Activated naive CD4-positive, alpha-beta T cell treated with anti-CD3 and anti-CD28 coated beads for 36 hours (primary cell): ENCODE measurements at regions not wholly inside any gene's neighbourhood (a gene's known extent, or its start where the extent isn't known, plus 50 kb on each side); places are given as distances from the start of the nearest gene placed in this dataset.
"Not testable (repeated sequence)": the region's sequence is repeated elsewhere in the genome, so short reads cannot be mapped to it uniquely, and the experiment has no call there.

Experiments
- CTCF ChIA-PET: fragments of 350-600 bp; sonication (Branson Sonifier 250); formaldehyde crosslinking; loops from one replicate; lab custom pipeline; 2021; ENCODE audit warnings: antibody characterized with exemption; lab: Charles Lee
- DNase-seq: peaks from one replicate; pipeline ENCODE4 v3.0.0-alpha.2; 2020
- H3K27ac Mint-ChIP-seq: one replicate; pipeline ENCODE4 v1.8.0; 2021; ENCODE audit warnings: mild to moderate bottlenecking, mixed read lengths
- H3K27me3 Mint-ChIP-seq: one replicate; pipeline ENCODE4 v1.8.0; 2021; ENCODE audit warnings: low read depth, mixed read lengths
- H3K36me3 Mint-ChIP-seq: one replicate; pipeline ENCODE4 v1.8.0; 2021; ENCODE audit warnings: low read depth, mixed read lengths
- H3K4me1 Mint-ChIP-seq: one replicate; pipeline ENCODE4 v1.8.0; 2021; ENCODE audit warnings: low read depth, mixed read lengths
- H3K4me3 Mint-ChIP-seq: one replicate; pipeline ENCODE4 v1.8.0; 2021; ENCODE audit warnings: mild to moderate bottlenecking, moderate library complexity, mixed read lengths
- H3K9me3 Mint-ChIP-seq: one replicate; pipeline ENCODE4 v1.8.0; 2021; ENCODE audit warnings: mixed read lengths
- intact Hi-C: fragments of 100-400 bp; cut with micrococcal nuclease; formaldehyde crosslinking; loops from one replicate; pipeline ENCODE4 v1.15.1; 2023

DNA sequence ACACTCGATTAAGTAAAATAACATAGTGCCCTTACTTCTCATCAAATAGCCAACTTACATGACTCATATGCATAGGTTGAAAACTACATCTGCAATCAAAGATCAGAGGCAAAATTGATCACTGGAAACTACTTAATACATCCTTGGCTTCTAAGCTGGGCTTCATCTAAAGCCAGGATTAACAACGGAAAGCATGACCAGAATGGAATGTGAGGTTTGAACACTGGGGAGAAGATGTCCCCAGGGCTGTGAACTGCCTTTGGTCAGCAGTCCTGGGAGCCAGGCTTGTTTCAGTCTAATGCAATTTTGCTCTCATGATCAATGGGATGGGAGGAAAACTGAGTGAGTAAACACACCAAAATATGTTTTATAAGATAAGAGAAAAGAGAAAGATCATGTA lies 192.5 kb upstream of the TTC29 start:
- Mint-ChIP-seq H3K9me3 (no peaks in the 10 kb centered on the region), H3K27ac (no peak overlapping the region)

DNA sequence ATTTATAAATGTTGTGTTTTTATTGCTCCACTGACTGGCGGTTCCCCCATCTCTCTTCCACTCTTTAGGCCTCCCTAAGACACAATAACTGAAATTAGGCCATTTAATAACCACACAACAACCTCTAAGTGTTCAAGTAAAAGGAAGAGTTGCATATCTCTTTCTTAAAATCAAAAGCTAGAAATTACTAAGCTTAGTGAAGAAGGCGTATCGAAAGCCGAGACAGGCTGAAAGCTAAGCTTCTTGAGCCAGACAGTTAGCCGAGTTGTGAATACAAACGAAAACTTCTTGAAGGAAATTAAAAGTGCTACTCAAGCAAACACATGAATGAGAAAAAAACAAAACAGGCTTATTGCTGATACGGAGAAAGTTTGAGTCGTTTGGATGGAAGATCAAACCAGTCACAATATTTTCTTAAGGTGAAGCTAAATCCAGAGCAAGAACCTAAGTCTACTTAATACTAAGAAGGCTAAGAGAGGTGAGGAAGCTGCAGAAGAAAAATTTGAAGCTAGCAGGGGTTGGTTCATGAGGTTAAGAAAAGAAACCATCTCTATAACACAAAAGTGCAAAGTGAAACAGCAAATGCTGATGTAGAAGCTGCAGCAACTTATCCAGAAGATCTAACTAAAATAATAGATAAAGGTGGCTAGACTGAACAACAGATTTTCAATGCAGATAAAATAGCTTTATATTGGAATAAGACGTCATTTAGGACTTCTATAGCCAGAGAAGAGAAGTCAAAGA lies 194.0 kb upstream of the TTC29 start:
- Mint-ChIP-seq H3K4me1 (no peaks in the 10 kb centered on the region), H3K27me3 (peaks cover 8% of the 10 kb centered on the region), H3K27ac (no peak overlapping the region), H3K36me3 (no peaks in the 10 kb centered on the region), H3K4me3 (no peak overlapping the region), H3K9me3 (no peaks in the 10 kb centered on the region)
- CTCF ChIA-PET: interaction anchor here (0.7 kb wide), 1 partner anchor 23 kb away, joined by 3 read pairs; no protein-coding TSS in a partner anchor
- intact Hi-C loops: no loop called here
- DNase-seq: no peak

More for the DNA sequence above, 192.5 kb upstream of the TTC29 start:
- Mint-ChIP-seq H3K27me3 (peaks cover 8% of the 10 kb centered on the region), H3K4me1 (no peaks in the 10 kb centered on the region), H3K36me3 (no peaks in the 10 kb centered on the region), H3K4me3 (no peak overlapping the region)
- intact Hi-C loops: no loop called here
- DNase-seq: no peak
- CTCF ChIA-PET: no interaction called here

DNA sequence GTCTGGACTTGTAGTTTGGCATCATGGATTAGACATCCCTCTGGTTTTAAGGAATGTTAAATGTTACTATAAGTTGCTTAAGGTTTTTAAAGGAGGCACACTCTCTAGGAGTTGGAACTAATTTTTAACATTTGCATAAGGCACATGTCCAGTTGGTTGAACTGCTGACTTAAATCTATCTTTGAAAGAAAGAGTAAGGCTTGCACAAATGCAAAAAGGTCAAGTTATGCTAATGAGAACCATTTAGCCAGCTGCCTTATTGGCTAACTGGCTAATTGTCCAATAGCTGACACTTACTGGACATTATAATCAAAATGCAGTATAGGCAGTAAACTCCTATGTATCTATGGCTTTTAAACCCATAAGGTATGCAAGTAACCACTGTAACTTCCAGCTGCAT lies 206.1 kb upstream of the TTC29 start:
- H3K4me3 Mint-ChIP-seq: no peak overlapping the region
- CTCF ChIA-PET: interaction anchor here (0.9 kb wide), 1 partner anchor 55 kb away, joined by 3 read pairs; no protein-coding TSS in a partner anchor
- peaks cover 16% of the 10 kb centered on the region for H3K27me3 Mint-ChIP-seq
- intact Hi-C loops: no loop called here
- no peaks in the 10 kb centered on the region for H3K36me3 Mint-ChIP-seq
- H3K27ac Mint-ChIP-seq: no peak overlapping the region
- H3K4me1 Mint-ChIP-seq: no peaks in the 10 kb centered on the region
- DNase-seq: no peak
- no peaks in the 10 kb centered on the region for H3K9me3 Mint-ChIP-seq

DNA sequence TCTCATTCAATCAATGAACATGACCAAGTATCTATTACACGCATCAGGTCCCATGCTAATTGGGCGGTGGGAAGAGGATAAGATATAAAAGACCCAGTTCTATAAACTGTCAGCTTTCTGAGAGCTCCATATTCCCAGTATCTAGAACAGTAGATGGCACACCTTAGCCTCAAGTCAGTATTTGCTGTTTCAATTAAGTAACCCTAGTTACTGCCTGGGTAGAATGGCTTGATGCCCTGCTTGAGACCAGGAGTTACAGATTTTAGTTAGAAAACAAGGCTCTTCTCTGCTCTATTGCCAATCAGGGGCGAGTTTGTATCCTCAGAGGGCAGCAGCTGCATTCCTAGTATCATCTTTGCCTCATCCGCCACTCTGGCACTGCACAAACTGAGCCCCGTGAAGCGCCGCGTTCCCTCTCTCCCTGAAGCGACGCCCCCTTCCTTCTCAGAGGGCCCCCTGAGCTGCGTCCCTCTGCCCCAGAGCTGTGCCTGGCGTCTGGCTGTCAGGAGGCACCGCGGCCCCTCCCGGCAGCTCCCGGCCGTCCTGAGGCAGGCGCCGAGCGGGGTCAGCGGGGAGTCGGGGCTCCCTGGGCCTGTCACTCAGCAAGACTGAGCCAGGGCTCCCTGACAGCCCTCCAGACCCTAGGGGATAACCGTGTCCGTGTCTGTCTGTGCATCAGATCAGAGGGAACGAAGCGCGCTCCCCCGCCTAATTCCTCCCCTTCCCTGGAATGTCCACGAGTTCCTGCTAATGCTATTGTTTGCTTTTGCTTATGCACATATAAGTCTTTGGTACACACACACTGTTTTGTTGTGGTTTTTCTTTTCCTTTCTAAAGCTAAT lies 212.4 kb upstream of the TTC29 start:
- H3K36me3 Mint-ChIP-seq: no peaks in the 10 kb centered on the region
- intact Hi-C loops: no loop called here
- H3K27ac Mint-ChIP-seq: no peak overlapping the region
- peaks cover 2% of the 10 kb centered on the region for H3K4me1 Mint-ChIP-seq
- no peak for DNase-seq
- no peak overlapping the region for H3K4me3 Mint-ChIP-seq
- H3K27me3 Mint-ChIP-seq: peaks cover 36% of the 10 kb centered on the region
- H3K9me3 Mint-ChIP-seq: no peaks in the 10 kb centered on the region
- CTCF ChIA-PET: no interaction called here

DNA sequence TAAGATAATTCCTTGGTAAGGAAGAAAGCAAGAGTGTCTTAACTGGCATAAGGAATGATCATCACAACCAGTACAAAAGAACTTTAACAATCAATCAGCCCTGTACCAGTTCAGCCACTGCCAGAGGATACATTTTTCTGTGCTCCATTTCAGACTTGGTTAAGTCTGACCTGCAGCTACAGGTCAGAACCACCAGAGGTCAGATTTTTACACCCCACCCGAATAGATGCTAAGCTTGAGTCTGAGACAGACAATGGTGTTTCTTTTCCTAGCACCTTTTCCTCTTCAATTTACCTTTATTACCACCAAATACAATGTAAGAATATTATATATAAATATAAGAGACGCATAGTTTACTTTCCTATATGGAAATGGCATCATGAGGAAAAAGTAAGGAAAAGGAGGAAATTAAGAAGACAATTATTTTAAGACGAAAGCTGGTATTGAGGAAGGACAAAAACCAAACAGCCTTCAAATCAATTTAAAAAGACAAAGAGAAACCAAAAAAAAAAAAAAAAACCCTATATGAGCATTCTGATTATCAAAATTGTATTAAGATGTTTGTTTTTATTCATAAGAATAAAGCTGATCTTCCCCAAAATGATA lies 215.3 kb upstream of the TTC29 start:
- H3K4me1 Mint-ChIP-seq: peaks cover 2% of the 10 kb centered on the region
- CTCF ChIA-PET: interaction anchor here (0.6 to 1.2 kb wide), 9 partner anchors 23 to 1060 kb away, joined by 3 to 7 read pairs (median 3); no protein-coding TSS in a partner anchor
- intact Hi-C loops: loop anchor here (1.0 to 10.0 kb wide), 4 partner anchors 358 to 705 kb away; no protein-coding TSS in a partner anchor
- H3K4me3 Mint-ChIP-seq: no peak overlapping the region
- no peaks in the 10 kb centered on the region for H3K9me3 Mint-ChIP-seq
- peak; percentile 18 for DNase-seq
- no peak overlapping the region for H3K27ac Mint-ChIP-seq
- peaks cover 35% of the 10 kb centered on the region for H3K27me3 Mint-ChIP-seq
- H3K36me3 Mint-ChIP-seq: no peaks in the 10 kb centered on the region

DNA sequence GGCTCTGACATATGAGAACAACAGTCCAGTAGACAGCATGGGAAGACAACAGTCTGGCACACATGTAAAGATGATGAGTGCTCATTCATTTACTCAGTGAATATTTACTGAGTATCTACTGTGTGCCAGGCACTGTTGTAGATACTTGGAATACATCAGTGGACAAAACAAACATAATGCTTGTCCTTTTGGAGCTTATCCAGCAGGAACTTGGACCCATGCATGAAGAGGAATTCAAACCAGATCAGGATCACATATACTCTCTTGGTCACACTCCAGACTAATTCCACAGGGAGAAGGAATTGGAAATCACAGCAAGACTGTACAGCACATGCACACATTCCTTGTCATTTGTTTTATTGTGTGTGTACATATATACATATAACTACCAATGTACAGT lies 217.6 kb upstream of the TTC29 start:
- intact Hi-C loops: loop anchor here (10.0 kb wide), 1 partner anchor 551 kb away; no protein-coding TSS in a partner anchor
- CTCF ChIA-PET: interaction anchor here (1.1 to 1.2 kb wide), 2 partner anchors 8 to 704 kb away, joined by 3 read pairs; no protein-coding TSS in a partner anchor
- H3K27ac Mint-ChIP-seq: no peak overlapping the region
- no peak for DNase-seq
- H3K4me3 Mint-ChIP-seq: no peak overlapping the region
- no peaks in the 10 kb centered on the region for H3K36me3 Mint-ChIP-seq
- H3K9me3 Mint-ChIP-seq: no peaks in the 10 kb centered on the region
- peaks cover 2% of the 10 kb centered on the region for H3K4me1 Mint-ChIP-seq
- H3K27me3 Mint-ChIP-seq: peaks cover 18% of the 10 kb centered on the region

DNA sequence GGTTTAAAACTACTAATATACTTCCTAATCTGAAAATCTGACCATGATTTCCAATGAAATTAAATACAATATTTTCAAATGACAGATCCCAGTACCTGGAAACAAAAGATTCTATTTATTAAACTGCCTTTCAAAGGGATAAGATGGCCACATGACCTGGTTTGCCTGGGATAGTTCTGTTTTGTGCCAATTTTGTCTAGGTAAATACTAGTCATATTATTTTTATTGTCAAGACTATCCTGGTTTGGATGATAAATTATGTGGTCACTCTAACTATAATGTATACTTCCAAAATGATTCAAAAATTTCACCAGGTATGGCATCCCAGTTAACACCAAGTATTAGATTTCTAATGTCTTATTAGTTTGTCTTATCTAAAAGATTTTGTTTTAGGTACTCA lies 222.5 kb upstream of the TTC29 start:
- H3K36me3 Mint-ChIP-seq, H3K9me3 Mint-ChIP-seq, H3K27me3 Mint-ChIP-seq, DNase-seq, H3K4me1 Mint-ChIP-seq, H3K4me3 Mint-ChIP-seq, H3K27ac Mint-ChIP-seq, CTCF ChIA-PET: not testable (repeated sequence)
- intact Hi-C loops: loop anchor here (10.0 kb wide), 1 partner anchor 547 kb away; no protein-coding TSS in a partner anchor

DNA sequence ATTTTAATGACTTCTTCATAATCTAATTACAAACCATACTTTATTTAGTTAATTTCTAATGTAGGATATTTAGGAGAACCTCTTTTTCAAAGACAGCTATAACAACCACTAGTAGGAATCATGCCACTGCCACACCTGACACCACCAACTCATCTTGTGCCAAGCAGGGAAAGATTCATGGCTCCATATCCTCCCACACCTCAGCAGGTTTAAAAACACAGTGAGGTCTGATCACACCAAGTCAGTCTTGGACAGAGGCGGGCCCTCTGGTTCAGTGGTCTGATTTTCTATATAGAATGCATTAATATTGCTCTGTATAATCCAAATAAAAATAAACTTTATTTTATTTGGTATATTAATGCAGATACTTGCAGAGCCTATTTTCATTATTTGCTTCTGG lies 227.7 kb upstream of the TTC29 start:
- intact Hi-C loops: no loop called here
- no peak overlapping the region for H3K4me3 Mint-ChIP-seq
- H3K9me3 Mint-ChIP-seq: no peaks in the 10 kb centered on the region
- DNase-seq: no peak
- no peaks in the 10 kb centered on the region for H3K36me3 Mint-ChIP-seq
- CTCF ChIA-PET: no interaction called here
- H3K27me3 Mint-ChIP-seq: peaks cover 8% of the 10 kb centered on the region
- no peaks in the 10 kb centered on the region for H3K4me1 Mint-ChIP-seq
- no peak overlapping the region for H3K27ac Mint-ChIP-seq

DNA sequence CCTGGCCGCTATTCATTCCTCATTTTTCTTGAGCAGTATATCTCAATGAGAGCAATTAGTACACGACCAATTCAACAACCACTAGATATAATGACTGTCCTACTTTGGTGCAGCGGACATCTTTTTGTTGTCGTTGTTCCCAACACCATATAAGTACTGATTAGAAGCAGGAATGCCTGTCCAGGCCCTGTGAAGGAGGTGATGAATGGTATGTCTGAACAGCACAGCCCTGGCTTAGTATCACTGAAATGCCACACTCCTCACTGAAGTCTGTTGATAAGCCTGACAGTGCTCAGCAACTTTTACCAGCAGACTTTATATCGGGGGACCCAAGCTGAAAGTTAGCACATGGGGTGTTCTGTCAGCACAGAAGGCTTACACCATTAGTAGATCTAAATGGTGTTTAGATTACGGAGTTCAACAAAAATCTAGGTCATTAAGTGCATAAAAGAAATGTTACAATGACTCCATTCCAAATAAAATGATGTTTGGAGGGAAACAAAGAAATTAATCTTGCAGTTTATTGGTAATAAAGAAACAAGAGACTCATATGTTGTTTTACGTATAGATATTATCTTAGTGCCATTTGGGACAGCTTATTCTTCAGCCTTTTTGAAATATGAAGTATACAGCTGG lies 228.3 kb upstream of the TTC29 start:
- Mint-ChIP-seq H3K27ac (no peak overlapping the region), H3K36me3 (no peaks in the 10 kb centered on the region), H3K4me3 (no peak overlapping the region), H3K27me3 (peaks cover 8% of the 10 kb centered on the region), H3K4me1 (no peaks in the 10 kb centered on the region), H3K9me3 (no peaks in the 10 kb centered on the region)
- no peak for DNase-seq
- intact Hi-C loops: no loop called here
- CTCF ChIA-PET: no interaction called here

DNA sequence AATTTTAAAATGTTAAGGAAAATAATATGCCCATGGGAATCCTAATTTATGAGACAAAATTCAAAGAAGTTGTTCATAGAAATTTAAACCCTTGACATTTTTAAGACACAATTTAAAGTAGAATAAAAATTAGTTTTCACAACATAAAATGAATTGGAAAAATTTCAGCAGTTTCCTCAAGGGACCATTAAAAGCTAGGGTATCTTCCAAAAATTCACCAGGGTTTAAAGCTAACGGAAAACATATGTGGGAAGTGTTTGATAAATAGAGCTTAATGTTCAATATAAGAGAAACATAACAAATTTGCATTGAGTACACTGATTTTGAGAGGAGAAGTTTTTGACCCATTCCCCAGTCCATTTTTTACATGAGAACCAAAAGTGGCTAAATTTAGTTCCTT lies 228.9 kb upstream of the TTC29 start:
- no peak for DNase-seq
- intact Hi-C loops: no loop called here
- Mint-ChIP-seq H3K4me3 (no peak overlapping the region), H3K4me1 (no peaks in the 10 kb centered on the region), H3K9me3 (no peaks in the 10 kb centered on the region), H3K36me3 (no peaks in the 10 kb centered on the region), H3K27ac (no peak overlapping the region), H3K27me3 (peaks cover 10% of the 10 kb centered on the region)
- CTCF ChIA-PET: no interaction called here

DNA sequence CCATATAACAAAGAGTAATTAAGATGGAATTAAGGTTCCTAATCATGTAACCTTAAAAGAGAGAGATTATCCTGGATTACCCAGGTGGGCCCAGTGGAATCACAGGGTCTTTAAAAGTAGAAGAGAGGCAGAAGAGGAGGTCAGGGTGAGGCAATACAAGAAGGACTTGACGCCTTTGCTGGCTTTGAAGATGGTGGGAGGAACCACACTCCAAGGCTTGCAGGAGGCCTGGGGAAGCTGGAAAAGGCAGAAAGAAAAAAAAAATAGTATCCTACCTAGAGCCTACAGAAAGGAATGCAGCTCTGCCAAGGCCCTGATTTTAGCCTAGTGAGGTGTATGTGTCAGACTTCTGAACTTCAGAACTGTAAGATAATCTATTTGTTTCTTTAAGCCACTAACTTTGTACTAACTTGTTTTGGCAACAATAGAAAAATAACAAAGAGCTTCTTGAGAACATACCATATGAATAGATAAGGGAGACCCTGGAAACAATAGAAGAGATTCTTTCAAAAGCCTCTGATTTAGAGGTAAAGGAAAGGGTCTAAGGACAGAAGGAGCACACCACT lies 229.9 kb upstream of the TTC29 start:
- Mint-ChIP-seq H3K36me3 (no peaks in the 10 kb centered on the region), H3K9me3 (no peaks in the 10 kb centered on the region), H3K27ac (no peak overlapping the region), H3K27me3 (peaks cover 10% of the 10 kb centered on the region), H3K4me3 (no peak overlapping the region), H3K4me1 (no peaks in the 10 kb centered on the region)
- intact Hi-C loops: no loop called here
- DNase-seq: no peak
- CTCF ChIA-PET: interaction anchor here (0.7 kb wide), 1 partner anchor 8 kb away, joined by 3 read pairs; no protein-coding TSS in a partner anchor
